ENCODE measurements at regions not wholly inside any gene's neighbourhood (a gene's known extent, or its start where the extent isn't known, plus 50 kb on each side); places are given as distances from the start of the nearest gene placed in this dataset.

DNA sequence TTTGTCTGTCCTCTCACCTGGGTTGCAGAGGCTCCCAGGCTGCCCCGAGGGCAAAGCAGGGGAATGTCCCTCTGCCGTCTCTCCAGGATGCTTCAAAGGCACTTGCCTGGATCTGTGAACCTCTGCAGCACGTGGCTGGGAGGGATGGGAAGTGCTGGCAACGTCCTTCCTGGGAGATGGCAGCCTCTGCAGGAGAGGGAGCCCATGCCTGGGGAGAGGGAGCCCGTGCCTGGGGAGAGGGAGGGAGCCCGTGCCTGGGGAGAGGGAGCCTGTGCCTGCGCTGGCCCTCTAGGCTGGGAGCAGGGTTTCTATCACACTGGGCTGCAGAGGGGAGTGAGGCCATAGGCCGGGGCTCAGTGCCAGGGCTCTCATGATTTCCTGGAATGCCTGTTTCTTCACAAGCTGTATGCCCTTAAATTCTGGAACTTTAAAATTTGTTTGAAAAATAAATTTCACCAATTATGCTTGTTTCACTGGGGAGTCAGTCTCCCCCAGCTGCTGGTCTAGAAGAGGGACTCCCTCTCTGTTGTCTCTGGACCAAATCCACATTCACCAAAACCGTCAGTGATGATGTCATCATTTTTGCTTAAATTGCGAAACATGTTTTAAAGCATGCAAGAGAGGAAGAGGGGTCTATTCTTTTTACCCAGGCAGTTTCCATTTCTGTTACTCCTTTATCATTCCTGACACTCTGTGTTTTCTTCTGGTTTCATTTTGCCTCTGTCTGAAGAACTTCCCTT lies 135.7 kb downstream of the DNAJB6 start:
- TF ChIP-seq, protein P1, sequence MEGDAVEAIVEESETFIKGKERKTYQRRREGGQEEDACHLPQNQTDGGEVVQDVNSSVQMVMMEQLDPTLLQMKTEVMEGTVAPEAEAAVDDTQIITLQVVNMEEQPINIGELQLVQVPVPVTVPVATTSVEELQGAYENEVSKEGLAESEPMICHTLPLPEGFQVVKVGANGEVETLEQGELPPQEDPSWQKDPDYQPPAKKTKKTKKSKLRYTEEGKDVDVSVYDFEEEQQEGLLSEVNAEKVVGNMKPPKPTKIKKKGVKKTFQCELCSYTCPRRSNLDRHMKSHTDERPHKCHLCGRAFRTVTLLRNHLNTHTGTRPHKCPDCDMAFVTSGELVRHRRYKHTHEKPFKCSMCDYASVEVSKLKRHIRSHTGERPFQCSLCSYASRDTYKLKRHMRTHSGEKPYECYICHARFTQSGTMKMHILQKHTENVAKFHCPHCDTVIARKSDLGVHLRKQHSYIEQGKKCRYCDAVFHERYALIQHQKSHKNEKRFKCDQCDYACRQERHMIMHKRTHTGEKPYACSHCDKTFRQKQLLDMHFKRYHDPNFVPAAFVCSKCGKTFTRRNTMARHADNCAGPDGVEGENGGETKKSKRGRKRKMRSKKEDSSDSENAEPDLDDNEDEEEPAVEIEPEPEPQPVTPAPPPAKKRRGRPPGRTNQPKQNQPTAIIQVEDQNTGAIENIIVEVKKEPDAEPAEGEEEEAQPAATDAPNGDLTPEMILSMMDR (IDR thresholded peaks at IDR 0.05; ENCODE audit: borderline replicate concordance, insufficient read depth, low read depth, low read length), result no peak
- H3K4me3 ChIP-seq (ENCODE audit: low read depth, low read length), result no peak overlapping the region

DNA sequence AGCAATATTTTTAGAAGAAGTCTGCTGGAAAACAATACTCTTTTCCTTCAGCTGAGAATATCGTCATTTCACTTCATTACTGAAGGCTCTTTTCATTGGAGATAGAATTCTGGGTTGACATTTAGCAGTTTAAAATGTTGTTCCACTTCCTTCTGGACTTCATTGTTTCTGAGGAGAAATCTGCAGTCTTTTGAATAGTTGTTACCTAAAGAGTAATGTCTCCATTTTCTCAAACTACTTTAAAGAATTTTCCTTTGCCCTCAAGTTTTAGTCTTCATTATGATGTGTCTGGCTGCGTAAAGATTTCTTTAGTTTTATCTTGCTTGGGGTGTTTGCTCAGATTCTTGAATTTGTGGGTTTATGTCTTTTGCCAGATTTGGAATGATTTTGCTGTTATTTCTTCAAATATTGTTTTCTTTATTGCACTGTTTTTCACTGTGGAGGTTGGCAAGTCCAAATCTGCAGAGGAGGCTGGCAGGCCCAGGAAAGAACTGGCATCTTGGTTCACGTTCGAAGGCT lies 136.3 kb downstream of the DNAJB6 start:
- H3K4me3 ChIP-seq (ENCODE audit: low read depth, low read length), result no peak overlapping the region
- TF ChIP-seq, protein P1 (IDR thresholded peaks at IDR 0.05; ENCODE audit: borderline replicate concordance, insufficient read depth, low read depth, low read length), result no peak

DNA sequence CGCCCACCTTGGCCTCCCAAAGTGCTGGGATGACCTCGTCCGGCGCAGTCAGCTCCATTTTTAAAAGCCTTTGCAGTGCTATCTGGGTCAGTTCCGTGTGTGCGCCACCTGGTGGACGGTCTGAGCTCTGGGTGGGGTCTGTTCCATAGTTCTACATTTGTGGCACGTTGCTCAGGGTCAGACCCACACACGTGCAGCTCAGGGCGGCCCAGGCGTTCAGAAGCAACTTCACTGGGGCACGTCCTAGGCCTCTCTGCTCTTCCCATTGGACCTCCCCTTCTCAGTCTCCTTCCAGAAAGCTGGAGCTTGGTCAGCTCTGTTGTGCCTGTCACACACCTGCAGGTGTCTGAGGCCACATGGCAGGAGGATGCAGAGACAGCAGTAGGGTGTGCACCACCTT lies 137.9 kb downstream of the DNAJB6 start:
- no peak overlapping the region for H3K4me3 ChIP-seq (ENCODE audit: low read depth, low read length)
- TF ChIP-seq, protein P1 (IDR thresholded peaks at IDR 0.05; ENCODE audit: borderline replicate concordance, insufficient read depth, low read depth, low read length), result peak; percentile 56

DNA sequence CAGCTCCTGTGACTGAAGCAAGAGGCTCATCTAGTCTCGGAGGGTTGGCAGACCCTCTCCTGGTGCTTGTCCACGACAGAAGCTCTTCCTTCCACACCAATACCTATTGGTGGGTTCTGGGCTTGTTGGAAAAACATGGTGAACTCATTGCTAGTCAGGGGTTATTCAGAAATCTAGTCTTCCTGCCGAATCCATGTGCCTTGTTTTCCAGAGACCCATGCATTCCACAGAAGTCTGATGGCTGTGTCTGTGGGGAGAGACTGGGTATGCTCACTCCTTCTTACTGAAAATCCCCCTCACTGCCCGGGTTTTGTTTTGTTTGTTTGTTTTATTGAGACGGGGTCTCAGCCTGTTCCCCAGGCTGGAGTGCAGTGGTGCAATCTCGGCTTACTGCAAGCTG lies 138.3 kb downstream of the DNAJB6 start:
- TF ChIP-seq, protein P1 (IDR thresholded peaks at IDR 0.05; ENCODE audit: borderline replicate concordance, insufficient read depth, low read depth, low read length), result no peak

DNA sequence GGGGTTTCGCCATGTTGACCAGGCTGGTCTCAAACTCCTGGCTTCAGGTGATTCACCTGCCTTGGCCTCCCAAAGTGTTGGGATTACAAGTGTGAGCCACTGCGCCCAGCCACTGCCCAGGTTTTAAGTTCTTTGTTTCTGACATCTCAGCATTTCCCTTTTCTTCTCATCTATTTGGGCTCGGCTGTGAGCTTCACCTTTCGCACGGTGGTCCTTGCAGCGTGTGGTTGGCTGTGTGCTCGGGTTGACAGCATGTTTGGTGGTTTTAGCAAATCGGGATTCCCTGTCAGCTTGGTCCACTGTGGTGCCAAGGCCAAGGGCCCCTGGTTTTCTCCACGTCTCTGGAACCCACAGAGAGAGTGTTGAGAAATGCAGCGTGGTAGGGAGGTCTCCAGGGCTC lies 138.8 kb downstream of the DNAJB6 start:
- H3K4me3 ChIP-seq (ENCODE audit: low read depth, low read length), result no peak overlapping the region
- TF ChIP-seq, protein P1 (IDR thresholded peaks at IDR 0.05; ENCODE audit: borderline replicate concordance, insufficient read depth, low read depth, low read length), result no peak

More for the DNA sequence above, 138.3 kb downstream of the DNAJB6 start:
- no peak overlapping the region for H3K4me3 ChIP-seq (ENCODE audit: low read depth, low read length)

DNA sequence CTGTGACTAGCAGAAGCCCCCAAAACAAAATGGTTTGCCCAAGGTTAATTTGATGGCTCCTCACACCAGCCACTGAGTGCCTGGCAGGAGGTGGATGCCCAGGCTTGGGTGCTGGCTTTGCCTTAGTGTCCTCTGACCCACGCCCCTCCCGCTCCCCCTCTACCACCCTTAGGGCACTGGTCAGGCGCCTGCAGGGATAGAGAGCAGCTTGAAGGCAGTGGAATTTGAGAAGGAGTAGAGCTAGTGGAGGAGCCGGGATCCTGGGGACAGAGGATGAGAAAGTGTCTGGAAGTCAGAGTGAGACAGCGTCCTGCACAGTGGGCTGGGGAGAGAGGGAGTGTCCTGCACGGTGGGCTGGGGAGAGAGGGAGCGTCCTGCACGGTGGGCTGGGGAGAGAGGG lies 139.4 kb downstream of the DNAJB6 start:
- no peak overlapping the region for H3K4me3 ChIP-seq (ENCODE audit: low read depth, low read length)
- TF ChIP-seq, protein P1 (IDR thresholded peaks at IDR 0.05; ENCODE audit: borderline replicate concordance, insufficient read depth, low read depth, low read length), result no peak

Data from GM12875 (cell line).